DND-41 (cell line): ENCODE measurements at regions not wholly inside any gene's neighbourhood (a gene's known extent, or its start where the extent isn't known, plus 50 kb on each side); places are given as distances from the start of the nearest gene placed in this dataset.

Experiments used
- EZH2 ChIP-seq: IDR thresholded peaks from 3 replicates; pipeline ENCODE4 v1.6.1; 2012; ENCODE audit warnings: borderline replicate concordance, low read depth, mild to moderate bottlenecking, moderate library complexity, low read length, inconsistent platforms; ENCODE audit not compliant: severe bottlenecking
- TF ChIP-seq, protein P1 (sequence below): IDR thresholded peaks from 2 replicates; pipeline ENCODE4 v1.5.1; 2012; ENCODE audit warnings: borderline replicate concordance, low read length, moderate library complexity, mild to moderate bottlenecking; ENCODE audit not compliant: poor library complexity, severe bottlenecking; ENCODE audit errors: extremely low read depth

DNA sequence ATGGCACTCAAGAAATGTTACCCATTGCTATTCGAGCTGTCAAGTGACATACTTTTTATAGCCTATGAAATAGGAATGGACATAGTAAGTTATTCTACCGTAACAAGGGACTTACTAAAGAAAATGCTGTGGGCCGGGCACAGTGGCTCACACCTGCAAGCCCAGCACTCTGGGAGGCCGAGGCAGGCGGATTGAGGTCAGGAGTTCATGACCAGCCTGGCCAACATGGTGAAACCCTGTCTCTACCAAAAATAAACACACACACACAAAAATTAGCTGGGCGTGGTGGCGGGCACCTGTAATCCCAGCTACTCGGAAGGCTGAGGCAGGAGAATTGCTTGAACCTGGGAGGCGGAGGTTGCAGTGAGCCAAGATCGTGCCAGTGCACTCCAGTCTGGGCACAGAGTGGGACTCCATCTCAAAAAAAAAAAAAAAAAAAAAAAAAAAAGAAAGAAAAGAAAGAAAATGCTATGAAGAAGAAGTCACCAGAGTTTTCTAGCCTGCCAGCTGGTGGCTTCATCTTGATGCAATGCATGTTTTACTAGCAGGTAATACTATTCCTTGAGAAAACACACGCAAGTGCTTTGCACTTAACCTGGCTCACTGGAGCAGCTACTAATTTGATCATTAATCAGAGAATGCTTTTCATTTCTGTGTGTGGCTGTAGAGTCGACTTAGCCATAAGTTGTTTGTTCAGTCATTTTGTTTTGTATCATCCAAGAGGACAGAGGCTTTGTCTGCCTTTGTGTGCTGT, 166.7 kb upstream of the MYL2 start:
- TF ChIP-seq, protein P1, sequence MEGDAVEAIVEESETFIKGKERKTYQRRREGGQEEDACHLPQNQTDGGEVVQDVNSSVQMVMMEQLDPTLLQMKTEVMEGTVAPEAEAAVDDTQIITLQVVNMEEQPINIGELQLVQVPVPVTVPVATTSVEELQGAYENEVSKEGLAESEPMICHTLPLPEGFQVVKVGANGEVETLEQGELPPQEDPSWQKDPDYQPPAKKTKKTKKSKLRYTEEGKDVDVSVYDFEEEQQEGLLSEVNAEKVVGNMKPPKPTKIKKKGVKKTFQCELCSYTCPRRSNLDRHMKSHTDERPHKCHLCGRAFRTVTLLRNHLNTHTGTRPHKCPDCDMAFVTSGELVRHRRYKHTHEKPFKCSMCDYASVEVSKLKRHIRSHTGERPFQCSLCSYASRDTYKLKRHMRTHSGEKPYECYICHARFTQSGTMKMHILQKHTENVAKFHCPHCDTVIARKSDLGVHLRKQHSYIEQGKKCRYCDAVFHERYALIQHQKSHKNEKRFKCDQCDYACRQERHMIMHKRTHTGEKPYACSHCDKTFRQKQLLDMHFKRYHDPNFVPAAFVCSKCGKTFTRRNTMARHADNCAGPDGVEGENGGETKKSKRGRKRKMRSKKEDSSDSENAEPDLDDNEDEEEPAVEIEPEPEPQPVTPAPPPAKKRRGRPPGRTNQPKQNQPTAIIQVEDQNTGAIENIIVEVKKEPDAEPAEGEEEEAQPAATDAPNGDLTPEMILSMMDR: no peak
- TF ChIP-seq EZH2: no peak
